Stomach (tissue), 8 donors: ENCODE measurements at regions not wholly inside any gene's neighbourhood (a gene's known extent, or its start where the extent isn't known, plus 50 kb on each side); places are given as distances from the start of the nearest gene placed in this dataset.

ENCODE experiments used
- DNase-seq, 2 donors: peaks; one replicate each; pipeline versions ENCODE4 v3.0.0 to v3.0.0-alpha.2; 2013 to 2019
- H3K27ac ChIP-seq, 5 donors: fragments of 200-600 bp in 4 of 5; sonication (generic) in 4 of 5; one replicate each; pipeline ENCODE4 v1.5.1; 2013 to 2019; ENCODE audit warnings: mild to moderate bottlenecking in 1 of 5, moderate library complexity in 1 of 5
- H3K27me3 ChIP-seq, 3 donors: fragments of 200-600 bp; sonication (generic); one replicate each; pipeline ENCODE4 v1.5.1; 2017 to 2019; ENCODE audit warnings: mixed run types in 1 of 3
- H3K36me3 ChIP-seq, 4 donors: fragments of 200-600 bp; sonication (generic); 1 replicate in 3 of 4; 2 replicates in 1 of 4; pipeline ENCODE4 v1.5.1; 2016 to 2019
- H3K4me1 ChIP-seq, 4 donors: fragments of 200-600 bp; sonication (generic); one replicate each; pipeline ENCODE4 v1.5.1; 2016 to 2019
- H3K4me3 ChIP-seq, 4 donors: fragments of 200-600 bp; sonication (generic) in 3 of 4; one replicate each; pipeline ENCODE4 v1.5.1; 2016 to 2019; ENCODE audit warnings: mild to moderate bottlenecking in 1 of 4
- H3K9me3 ChIP-seq, 4 donors: fragments of 200-600 bp; sonication (generic); one replicate each; pipeline ENCODE4 v1.5.1; 2016 to 2019
- EP300 ChIP-seq: sonication (generic); formaldehyde crosslinking; IDR thresholded peaks from one replicate; pipeline ENCODE4 v1.6.1; 2017; ENCODE audit warnings: antibody characterized with exemption
- POLR2A ChIP-seq, 4 donors: fragments of 450-650 bp; IDR thresholded peaks; one replicate each; pipeline ENCODE4 v1.6.1; 2016; ENCODE audit warnings: antibody characterized with exemption in 4 of 4, control low read depth in 2 of 4, mild to moderate bottlenecking in 1 of 4, moderate library complexity in 1 of 4
- POLR2AphosphoS5 ChIP-seq, 3 donors: sonication (generic); formaldehyde crosslinking; IDR thresholded peaks; one replicate each; pipeline ENCODE4 v1.6.1; 2016; ENCODE audit warnings: antibody characterized with exemption in 3 of 3
- WGBS, 5 donors: extraction: QIAGEN DNeasy Blood & Tissue Kit in 3 of 5; methylation state at CpG; one replicate each; pipeline versions ENCODE4 v1.1.5 to v1.1.7; 2013 to 2018; 5-methylcytosine and 5-hydroxymethylcytosine counted together
- intact Hi-C: fragments of 100-400 bp; cut with DNase I; formaldehyde crosslinking; loops from one replicate; pipeline ENCODE4 v1.15.1; 2023; ENCODE audit warnings: low total_unique reads
- TF ChIP-seq, protein P1 (sequence below), 7 experiments: fragments of 450-650 bp in 4 of 7; fragments of 200-600 bp in 3 of 7; sonication (generic) in 3 of 7; IDR thresholded peaks; one replicate each; pipeline ENCODE4 v1.5.1; 2016 to 2019; ENCODE audit warnings: antibody characterized with exemption in 7 of 7, control low read depth in 2 of 7, mild to moderate bottlenecking in 1 of 7
- donor health status: healthy with polysubstance abuse.
- donor health status: Bipolar disorder and iron deficiency.
- donor health status: healthy.

DNA sequence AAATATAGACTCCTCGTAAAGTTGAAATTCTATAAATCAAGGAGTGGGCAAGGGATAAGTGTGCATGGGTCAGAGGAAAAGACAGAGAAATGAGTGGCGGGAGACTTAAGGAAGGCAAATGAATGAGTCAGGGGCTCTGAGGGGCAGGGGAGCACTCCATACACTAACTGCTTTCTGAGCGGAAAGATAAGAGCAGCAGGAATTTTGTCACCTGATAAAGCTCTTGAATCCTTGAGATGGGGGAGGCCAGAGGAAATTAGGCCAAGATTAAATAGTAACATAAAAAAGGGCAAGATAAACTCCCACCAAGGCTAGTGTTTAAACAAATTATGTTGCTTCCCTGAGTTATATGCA is 191.0 kb upstream of the S1PR3 start:
- no peak for DNase-seq
- H3K4me1 ChIP-seq: peaks cover 0 to 4% (median 0%) of the 10 kb centered on the region in 4 donors
- 72 to 80% (median 76%) methylated on average over 3 of the region's 3 CpGs for WGBS, 5 donors

DNA sequence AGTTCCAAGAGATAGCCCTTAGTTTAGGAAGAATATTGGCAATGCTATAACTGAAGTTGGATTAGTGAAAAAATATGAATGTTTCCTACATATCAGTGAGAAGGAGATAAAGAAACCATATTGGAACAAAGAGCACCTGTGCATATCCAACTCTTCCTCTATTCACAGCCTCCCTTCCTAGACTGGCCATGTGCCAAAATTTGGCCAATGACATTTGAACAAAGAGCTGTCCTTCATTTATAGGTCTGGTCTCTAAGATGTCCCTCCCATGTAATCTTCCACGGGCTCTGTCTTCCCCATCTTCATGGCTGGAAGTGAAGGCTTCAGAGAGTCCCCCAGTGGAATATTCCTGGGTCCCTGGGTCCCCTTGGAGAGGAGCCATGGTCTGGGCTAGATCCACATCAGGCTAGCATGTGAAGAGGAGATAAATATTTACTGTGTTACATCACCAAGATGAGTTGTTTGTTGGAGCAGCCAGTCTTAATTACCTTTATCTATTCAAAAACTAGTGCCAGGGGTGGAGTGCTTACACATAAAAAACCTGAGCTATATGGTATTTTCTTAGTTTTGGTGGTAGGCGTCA is 190.0 kb upstream of the S1PR3 start:
- Histone ChIP-seq H3K9me3 (no peaks in the 10 kb centered on the region), H3K4me1 (peaks cover 0 to 4% (median 0%) of the 10 kb centered on the region in 4 donors), H3K4me3 (no peak overlapping the region), H3K27me3 (no peaks in the 10 kb centered on the region), H3K36me3 (no peaks in the 10 kb centered on the region), H3K27ac (no peak overlapping the region)
- TF ChIP-seq, protein P1, sequence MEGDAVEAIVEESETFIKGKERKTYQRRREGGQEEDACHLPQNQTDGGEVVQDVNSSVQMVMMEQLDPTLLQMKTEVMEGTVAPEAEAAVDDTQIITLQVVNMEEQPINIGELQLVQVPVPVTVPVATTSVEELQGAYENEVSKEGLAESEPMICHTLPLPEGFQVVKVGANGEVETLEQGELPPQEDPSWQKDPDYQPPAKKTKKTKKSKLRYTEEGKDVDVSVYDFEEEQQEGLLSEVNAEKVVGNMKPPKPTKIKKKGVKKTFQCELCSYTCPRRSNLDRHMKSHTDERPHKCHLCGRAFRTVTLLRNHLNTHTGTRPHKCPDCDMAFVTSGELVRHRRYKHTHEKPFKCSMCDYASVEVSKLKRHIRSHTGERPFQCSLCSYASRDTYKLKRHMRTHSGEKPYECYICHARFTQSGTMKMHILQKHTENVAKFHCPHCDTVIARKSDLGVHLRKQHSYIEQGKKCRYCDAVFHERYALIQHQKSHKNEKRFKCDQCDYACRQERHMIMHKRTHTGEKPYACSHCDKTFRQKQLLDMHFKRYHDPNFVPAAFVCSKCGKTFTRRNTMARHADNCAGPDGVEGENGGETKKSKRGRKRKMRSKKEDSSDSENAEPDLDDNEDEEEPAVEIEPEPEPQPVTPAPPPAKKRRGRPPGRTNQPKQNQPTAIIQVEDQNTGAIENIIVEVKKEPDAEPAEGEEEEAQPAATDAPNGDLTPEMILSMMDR (IDR thresholded peaks at IDR 0.05): no peak
- no peak for TF ChIP-seq EP300
- TF ChIP-seq POLR2A (IDR thresholded peaks at IDR 0.05): no peak
- no peak for TF ChIP-seq POLR2AphosphoS5 (IDR thresholded peaks at IDR 0.05)
- 88 to 95% (median 91%) methylated on average over 2 of the region's 2 CpGs for WGBS, 5 donors
- DNase-seq: no peak
- intact Hi-C loops: no loop called here

More for the DNA sequence above, 191.0 kb upstream of the S1PR3 start:
- H3K4me3 ChIP-seq: no peak overlapping the region
- H3K9me3 ChIP-seq: no peaks in the 10 kb centered on the region
- H3K36me3 ChIP-seq: no peaks in the 10 kb centered on the region
- no peak overlapping the region for H3K27ac ChIP-seq
- TF ChIP-seq POLR2AphosphoS5 (IDR thresholded peaks at IDR 0.05): no peak
- TF ChIP-seq, protein P1 (IDR thresholded peaks at IDR 0.05): no peak
- no peak for TF ChIP-seq EP300
- TF ChIP-seq POLR2A (IDR thresholded peaks at IDR 0.05): no peak
- intact Hi-C loops: no loop called here
- no peaks in the 10 kb centered on the region for H3K27me3 ChIP-seq

DNA sequence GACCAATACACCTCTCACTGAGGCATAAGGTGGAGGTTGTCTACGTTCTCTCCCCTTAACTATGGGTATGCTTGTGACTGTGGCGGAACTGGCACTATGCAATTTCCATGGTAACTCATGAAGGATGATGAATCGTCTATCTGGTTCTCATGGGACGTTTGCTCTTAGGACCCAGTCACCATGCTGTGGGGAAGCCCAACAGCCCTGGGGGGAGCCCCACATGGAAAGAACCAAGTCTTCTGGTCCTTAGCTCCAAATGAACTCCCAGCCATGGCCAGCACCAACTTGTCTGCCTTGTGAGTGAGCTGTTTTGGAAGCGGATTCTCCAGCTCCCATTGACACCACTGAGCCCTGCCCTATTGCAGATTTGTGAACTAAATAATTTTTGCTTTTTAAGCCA is 188.7 kb upstream of the S1PR3 start:
- Histone ChIP-seq H3K27me3 (no peaks in the 10 kb centered on the region), H3K4me1 (peaks cover 0 to 4% (median 0%) of the 10 kb centered on the region in 4 donors), H3K4me3 (no peak overlapping the region), H3K9me3 (no peaks in the 10 kb centered on the region), H3K27ac (no peak overlapping the region), H3K36me3 (no peaks in the 10 kb centered on the region)
- intact Hi-C loops: no loop called here
- no peak for DNase-seq
- TF ChIP-seq EP300 (no peak), POLR2A (IDR thresholded peaks at IDR 0.05) (no peak), POLR2AphosphoS5 (IDR thresholded peaks at IDR 0.05) (no peak)
- TF ChIP-seq, protein P1 (IDR thresholded peaks at IDR 0.05): no peak
- 93 to 96% (median 95%) methylated on average over 5 of the region's 5 CpGs for WGBS, 5 donors

DNA sequence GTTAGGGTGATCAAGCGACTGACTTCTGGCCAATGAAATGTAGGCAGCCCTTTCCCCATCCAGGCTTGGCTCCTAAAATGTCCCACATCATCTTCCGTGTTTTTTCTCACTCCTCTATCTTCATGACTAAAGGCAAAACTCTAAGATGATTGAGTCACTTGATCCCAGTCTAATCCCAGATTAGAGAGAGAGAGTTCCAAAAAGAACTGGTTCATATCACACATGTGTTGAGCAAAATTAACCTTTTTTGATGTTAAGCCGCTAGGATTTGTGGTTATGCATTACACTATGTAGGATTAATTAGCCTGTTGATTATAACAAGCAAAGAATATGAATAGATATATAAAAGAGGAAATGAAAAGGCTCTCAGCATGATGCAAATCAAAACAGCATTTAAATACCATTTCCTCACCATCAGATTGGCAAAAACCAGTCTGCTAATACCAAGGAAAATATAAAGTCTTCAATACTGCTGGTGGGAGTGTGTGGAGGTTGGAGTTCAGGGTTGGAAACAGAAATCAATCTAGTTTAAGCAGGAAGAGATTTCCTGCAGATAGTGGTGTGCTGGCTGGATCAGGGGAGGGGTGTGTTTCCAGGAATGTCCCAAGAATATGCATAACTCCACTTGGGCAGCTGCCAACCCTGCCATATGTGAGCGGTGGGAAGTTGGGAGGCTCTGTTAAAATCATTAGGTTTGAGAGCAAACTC is 187.6 kb upstream of the S1PR3 start:
- peak in 1 of 2 donors; percentile 37 for DNase-seq
- intact Hi-C loops: no loop called here
- TF ChIP-seq POLR2A (IDR thresholded peaks at IDR 0.05) (no peak), EP300 (no peak), POLR2AphosphoS5 (IDR thresholded peaks at IDR 0.05) (no peak)
- TF ChIP-seq, protein P1 (IDR thresholded peaks at IDR 0.05): no peak

More for the DNA sequence above, 187.6 kb upstream of the S1PR3 start:
- no peak overlapping the region for H3K4me3 ChIP-seq
- no peak overlapping the region for H3K27ac ChIP-seq
- WGBS, 5 donors: 65 to 68% (median 67%) methylated on average over 4 of the region's 4 CpGs
- peaks cover 0 to 4% (median 0%) of the 10 kb centered on the region in 4 donors for H3K4me1 ChIP-seq
- H3K36me3 ChIP-seq: no peaks in the 10 kb centered on the region
- no peaks in the 10 kb centered on the region for H3K27me3 ChIP-seq
- H3K9me3 ChIP-seq: no peaks in the 10 kb centered on the region
